Body of pancreas (tissue), 4 donors: ENCODE measurements at regions not wholly inside any gene's neighbourhood (a gene's known extent, or its start where the extent isn't known, plus 50 kb on each side); places are given as distances from the start of the nearest gene placed in this dataset.

Experiments used
- CTCF ChIP-seq, 7 experiments: fragments of 450-650 bp in 4 of 7; fragments of 200-600 bp in 3 of 7; sonication (generic) in 3 of 7; IDR thresholded peaks; one replicate each; pipeline ENCODE4 v1.5.1; 2016 to 2019; ENCODE audit warnings: antibody characterized with exemption in 7 of 7
- POLR2A ChIP-seq, 3 donors: fragments of 450-650 bp; IDR thresholded peaks; one replicate each; pipeline ENCODE4 v1.6.1; 2016; ENCODE audit warnings: antibody characterized with exemption in 3 of 3, mild to moderate bottlenecking in 2 of 3

- TF ChIP-seq CTCF (IDR thresholded peaks at IDR 0.05) (no peak), POLR2A (IDR thresholded peaks at IDR 0.05) (no peak)
Measured at GRCh38 chr6:141830530-141830929, 302.2 kb upstream of the GJE1 start.
